GM19463 (cell line): ENCODE measurements at regions not wholly inside any gene's neighbourhood (a gene's known extent, or its start where the extent isn't known, plus 50 kb on each side); places are given as distances from the start of the nearest gene placed in this dataset.

ENCODE experiments used
- ATAC-seq: cut with Tn5 transposase; IDR thresholded peaks from one replicate; pipeline ENCODE4 v1.9.1; 2021; ENCODE audit warnings: mild to moderate bottlenecking, moderate library complexity; ENCODE audit not compliant: unreplicated experiment

GRCh38 chr6:132101535-132101934 lies 150.4 kb upstream of the CCN2 start:
- ATAC-seq = no peak

GRCh38 chr6:132100388-132100990 lies 149.3 kb upstream of the CCN2 start:
- no peak for ATAC-seq

GRCh38 chr6:132096996-132097395 lies 145.8 kb upstream of the CCN2 start:
- no peak for ATAC-seq

GRCh38 chr6:132096245-132096644 lies 145.1 kb upstream of the CCN2 start:
- ATAC-seq = no peak

GRCh38 chr6:132089173-132089572 lies 138.0 kb upstream of the CCN2 start:
- no peak for ATAC-seq

- ATAC-seq = no peak
Measured at GRCh38 chr6:132088150-132088549, 137.0 kb upstream of the CCN2 start.

GRCh38 chr6:132087391-132087790 lies 136.2 kb upstream of the CCN2 start:
- no peak for ATAC-seq

GRCh38 chr6:132085731-132086130 lies 134.6 kb upstream of the CCN2 start:
- no peak for ATAC-seq

GRCh38 chr6:132084811-132085509 lies 133.8 kb upstream of the CCN2 start:
- ATAC-seq = peak; percentile 74

- ATAC-seq = no peak
Measured at GRCh38 chr6:132082421-132082820, 131.2 kb upstream of the CCN2 start.

GRCh38 chr6:132081338-132081737 lies 130.2 kb upstream of the CCN2 start:
- ATAC-seq = no peak

GRCh38 chr6:132079286-132079685 lies 128.1 kb upstream of the CCN2 start:
- ATAC-seq = no peak

- no peak for ATAC-seq
Measured at GRCh38 chr6:132076452-132076851, 125.3 kb upstream of the CCN2 start.

- ATAC-seq = no peak
Measured at GRCh38 chr6:132072831-132073230, 121.7 kb upstream of the CCN2 start.

- no peak for ATAC-seq
Measured at GRCh38 chr6:132072271-132072670, 121.1 kb upstream of the CCN2 start.

- no peak for ATAC-seq
Measured at GRCh38 chr6:132070356-132070755, 119.2 kb upstream of the CCN2 start.

- no peak for ATAC-seq
Measured at GRCh38 chr6:132068766-132069165, 117.6 kb upstream of the CCN2 start.

GRCh38 chr6:132067286-132067685 lies 116.1 kb upstream of the CCN2 start:
- ATAC-seq = no peak

GRCh38 chr6:132065556-132065955 lies 114.4 kb upstream of the CCN2 start:
- no peak for ATAC-seq

- no peak for ATAC-seq
Measured at GRCh38 chr6:132063738-132064137, 112.6 kb upstream of the CCN2 start.

- no peak for ATAC-seq
Measured at GRCh38 chr6:132063204-132063603, 112.0 kb upstream of the CCN2 start.

- ATAC-seq = no peak
Measured at GRCh38 chr6:132062626-132063025, 111.5 kb upstream of the CCN2 start.

GRCh38 chr6:132061381-132061780 lies 110.2 kb upstream of the CCN2 start:
- no peak for ATAC-seq
